Astrocyte (in vitro differentiated cells and primary cell): ENCODE measurements at regions not wholly inside any gene's neighbourhood (a gene's known extent, or its start where the extent isn't known, plus 50 kb on each side); places are given as distances from the start of the nearest gene placed in this dataset.

Experiments
- DNase-seq: peaks from one replicate; pipeline ENCODE4 v3.0.0-alpha.2; 2010; ENCODE audit warnings: low read depth
- FAIRE-seq: peaks from 2 replicates; lab custom pipeline; 2011; peaks lifted over from hg19 to GRCh38; lab: Jason Lieb, UNC
- H2AFZ ChIP-seq: 2 replicates; pipeline ENCODE4 v1.6.0; 2012; ENCODE audit warnings: low read depth, low read length, inconsistent platforms
- H3K27ac ChIP-seq: 2 replicates; pipeline ENCODE4 v1.5.1; 2011; ENCODE audit warnings: low read depth, low read length, inconsistent platforms
- H3K27me3 ChIP-seq: 2 replicates; pipeline ENCODE4 v1.6.0; 2011; ENCODE audit warnings: low read length, inconsistent platforms; ENCODE audit not compliant: insufficient read depth
- H3K36me3 ChIP-seq: 2 replicates; pipeline ENCODE4 v1.5.1; 2011; ENCODE audit warnings: low read length, inconsistent platforms; ENCODE audit not compliant: insufficient read depth
- H3K4me1 ChIP-seq: 2 replicates; pipeline ENCODE4 v1.5.1; 2011; ENCODE audit warnings: low read length, inconsistent platforms; ENCODE audit not compliant: insufficient read depth
- H3K4me2 ChIP-seq: 2 replicates; pipeline ENCODE4 v1.6.0; 2012; ENCODE audit warnings: low read length, inconsistent platforms
- H3K4me3 ChIP-seq: 2 replicates; pipeline ENCODE4 v1.5.1; 2011; ENCODE audit warnings: low read depth, mild to moderate bottlenecking, low read length, inconsistent platforms; ENCODE audit not compliant: insufficient read depth
- H3K79me2 ChIP-seq: 2 replicates; pipeline ENCODE4 v1.6.0; 2012; ENCODE audit warnings: mild to moderate bottlenecking, low read length, inconsistent platforms; ENCODE audit not compliant: insufficient read depth
- H3K9ac ChIP-seq: 2 replicates; pipeline ENCODE4 v1.6.0; 2012; ENCODE audit warnings: mild to moderate bottlenecking, low read length, inconsistent platforms
- H3K9me3 ChIP-seq: 2 replicates; pipeline ENCODE4 v1.5.1; 2012; ENCODE audit warnings: low read depth, mild to moderate bottlenecking, low read length, inconsistent platforms; ENCODE audit not compliant: insufficient read depth
- H4K20me1 ChIP-seq: 2 replicates; pipeline ENCODE4 v1.6.0; 2012; ENCODE audit warnings: low read length, inconsistent platforms; ENCODE audit not compliant: insufficient read depth
- H3K27ac Mint-ChIP-seq: one replicate; pipeline ENCODE4 v1.8.0; 2021; ENCODE audit warnings: mild to moderate bottlenecking, mixed read lengths; ENCODE audit not compliant: unreplicated experiment
- H3K27me3 Mint-ChIP-seq: one replicate; pipeline ENCODE4 v1.8.0; 2021; ENCODE audit warnings: low read depth, mixed read lengths; ENCODE audit not compliant: unreplicated experiment
- H3K36me3 Mint-ChIP-seq: one replicate; pipeline ENCODE4 v1.8.0; 2021; ENCODE audit warnings: low read depth, mixed read lengths; ENCODE audit not compliant: unreplicated experiment
- H3K4me1 Mint-ChIP-seq: one replicate; pipeline ENCODE4 v1.8.0; 2021; ENCODE audit warnings: low read depth, mixed read lengths; ENCODE audit not compliant: unreplicated experiment
- H3K4me3 Mint-ChIP-seq: one replicate; pipeline ENCODE4 v1.8.0; 2021; ENCODE audit warnings: mild to moderate bottlenecking, moderate library complexity, mixed read lengths; ENCODE audit not compliant: unreplicated experiment
- H3K9me3 Mint-ChIP-seq: one replicate; pipeline ENCODE4 v1.8.0; 2021; ENCODE audit warnings: mild to moderate bottlenecking, mixed read lengths; ENCODE audit not compliant: unreplicated experiment
- CTCF ChIP-seq: IDR thresholded peaks from 2 replicates; pipeline ENCODE4 v1.5.1; 2011; ENCODE audit warnings: low read depth, mild to moderate bottlenecking, inconsistent platforms, low read length, moderate library complexity; ENCODE audit not compliant: insufficient read depth
- EZH2 ChIP-seq: IDR thresholded peaks from 2 replicates; pipeline ENCODE4 v1.6.1; 2012; ENCODE audit warnings: mild to moderate bottlenecking, low read length, inconsistent platforms; ENCODE audit not compliant: insufficient read depth

- no peak overlapping the region for H3K27ac ChIP-seq
- H3K36me3 Mint-ChIP-seq = no peaks in the 10 kb centered on the region
- H2AFZ ChIP-seq = no peak overlapping the region
- TF ChIP-seq CTCF (no peak), EZH2 (no peak)
- FAIRE-seq (no peak), DNase-seq (no peak)
- no peaks in the 10 kb centered on the region for H4K20me1 ChIP-seq
- no peaks in the 10 kb centered on the region for H3K9me3 ChIP-seq
- no peaks in the 10 kb centered on the region for H3K36me3 ChIP-seq
- H3K9ac ChIP-seq = no peak overlapping the region
- no peak overlapping the region for H3K4me3 Mint-ChIP-seq
- H3K4me1 ChIP-seq = no peaks in the 10 kb centered on the region
- H3K4me3 ChIP-seq = no peak overlapping the region
- H3K27me3 Mint-ChIP-seq = peaks cover 44% of the 10 kb centered on the region
- no peak overlapping the region for H3K4me2 ChIP-seq
- H3K4me1 Mint-ChIP-seq = no peaks in the 10 kb centered on the region
- no peaks in the 10 kb centered on the region for H3K9me3 Mint-ChIP-seq
- no peaks in the 10 kb centered on the region for H3K79me2 ChIP-seq
- no peak overlapping the region for H3K27ac Mint-ChIP-seq
- H3K27me3 ChIP-seq = no peaks in the 10 kb centered on the region
Measured at GRCh38 chr1:36562181-36562685, 79.5 kb upstream of the CSF3R start.

DNA sequence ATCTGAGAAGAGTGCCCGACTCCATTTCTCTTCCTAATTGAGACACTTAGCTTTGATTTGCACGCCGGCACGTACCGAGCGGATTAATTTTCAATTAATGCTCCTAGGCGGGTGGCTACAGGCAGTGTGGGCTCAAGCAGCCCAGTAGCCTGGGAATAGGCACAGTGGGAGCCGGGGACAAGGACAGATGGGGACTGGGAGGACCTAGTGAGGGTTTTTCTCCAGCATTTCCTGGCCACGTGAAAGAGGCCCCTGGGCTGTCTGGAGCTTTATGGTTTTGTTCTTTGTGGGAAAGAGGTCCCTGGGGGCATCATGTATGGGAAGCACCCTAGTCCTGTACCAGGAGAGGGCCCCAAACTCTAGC, 78.6 kb upstream of the CSF3R start:
- no peak for FAIRE-seq
- Histone ChIP-seq H3K79me2 (no peaks in the 10 kb centered on the region), H4K20me1 (no peaks in the 10 kb centered on the region), H2AFZ (no peak overlapping the region), H3K36me3 (no peaks in the 10 kb centered on the region), H3K4me1 (no peaks in the 10 kb centered on the region), H3K4me3 (no peak overlapping the region), H3K4me2 (no peak overlapping the region), H3K9me3 (no peaks in the 10 kb centered on the region), H3K9ac (no peak overlapping the region), H3K27me3 (no peaks in the 10 kb centered on the region), H3K27ac (no peak overlapping the region)
- DNase-seq = no peak
- Mint-ChIP-seq H3K4me1 (no peaks in the 10 kb centered on the region), H3K36me3 (no peaks in the 10 kb centered on the region), H3K27ac (no peak overlapping the region), H3K4me3 (no peak overlapping the region), H3K27me3 (peaks cover 45% of the 10 kb centered on the region), H3K9me3 (no peaks in the 10 kb centered on the region)
- TF ChIP-seq EZH2 = no peak
- TF ChIP-seq CTCF = no peak

GRCh38 chr1:36560621-36561360, 78.1 kb upstream of the CSF3R start:
- H3K27me3 ChIP-seq = no peaks in the 10 kb centered on the region
- Mint-ChIP-seq H3K4me1 (no peaks in the 10 kb centered on the region), H3K4me3 (no peak overlapping the region), H3K9me3 (no peaks in the 10 kb centered on the region), H3K27ac (no peak overlapping the region), H3K27me3 (peaks cover 45% of the 10 kb centered on the region), H3K36me3 (no peaks in the 10 kb centered on the region)
- no peaks in the 10 kb centered on the region for H4K20me1 ChIP-seq
- FAIRE-seq (no peak), DNase-seq (no peak)
- H3K36me3 ChIP-seq = no peaks in the 10 kb centered on the region
- no peak overlapping the region for H3K9ac ChIP-seq
- H3K4me3 ChIP-seq = no peak overlapping the region
- H3K79me2 ChIP-seq = no peaks in the 10 kb centered on the region
- TF ChIP-seq CTCF = no peak
- no peak for TF ChIP-seq EZH2
- H2AFZ ChIP-seq = no peak overlapping the region
- no peaks in the 10 kb centered on the region for H3K9me3 ChIP-seq
- no peak overlapping the region for H3K27ac ChIP-seq
- no peak overlapping the region for H3K4me2 ChIP-seq
- H3K4me1 ChIP-seq = no peaks in the 10 kb centered on the region
